ENCODE measurements at regions not wholly inside any gene's neighbourhood (a gene's known extent, or its start where the extent isn't known, plus 50 kb on each side); places are given as distances from the start of the nearest gene placed in this dataset.
"Not testable (repeated sequence)": the region's sequence is repeated elsewhere in the genome, so short reads cannot be mapped to it uniquely, and the experiment has no call there.

DNA sequence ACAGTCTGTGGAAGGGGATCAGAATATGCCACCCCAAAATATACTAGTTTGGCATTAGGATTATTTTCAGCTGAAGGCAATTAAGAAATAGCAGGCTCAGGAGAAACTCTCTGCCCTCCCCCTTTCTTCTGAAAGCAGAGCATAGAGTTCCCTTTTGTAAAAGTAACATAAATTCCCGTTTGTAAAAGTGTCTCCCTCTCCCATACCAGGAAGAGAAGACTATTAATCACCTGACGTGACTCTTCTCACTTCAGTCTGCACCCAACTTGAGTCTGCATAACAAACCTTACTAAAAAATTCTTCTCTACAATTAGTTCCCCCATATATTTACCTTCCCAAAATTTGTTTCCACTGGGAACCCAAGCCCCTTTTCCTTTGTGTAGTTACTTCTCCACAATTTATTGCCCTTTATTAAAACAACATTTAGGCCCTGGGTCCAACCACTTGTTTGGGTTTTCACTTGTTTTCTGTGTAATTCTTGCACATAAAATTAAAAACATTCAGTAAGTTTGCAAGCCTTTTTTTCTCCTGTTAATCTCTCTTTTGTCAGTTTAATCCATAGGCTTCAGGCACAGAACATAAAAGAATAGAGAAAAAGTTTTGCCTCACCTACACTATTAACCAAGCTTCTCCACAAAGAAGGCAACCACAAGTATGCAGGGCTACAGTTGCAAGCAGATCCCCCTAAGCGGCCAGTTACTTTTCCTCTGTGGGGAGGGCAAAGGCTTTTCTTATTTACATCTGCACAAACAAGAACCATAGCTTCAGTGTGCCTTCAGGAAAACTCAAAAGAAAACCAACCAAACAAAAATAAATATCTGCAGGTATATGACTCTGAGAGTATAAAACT is 73.8 kb upstream of the EPCAM start:
- DNase-seq (ENCODE audit: low read depth in 3 of 3) = no peak

DNA sequence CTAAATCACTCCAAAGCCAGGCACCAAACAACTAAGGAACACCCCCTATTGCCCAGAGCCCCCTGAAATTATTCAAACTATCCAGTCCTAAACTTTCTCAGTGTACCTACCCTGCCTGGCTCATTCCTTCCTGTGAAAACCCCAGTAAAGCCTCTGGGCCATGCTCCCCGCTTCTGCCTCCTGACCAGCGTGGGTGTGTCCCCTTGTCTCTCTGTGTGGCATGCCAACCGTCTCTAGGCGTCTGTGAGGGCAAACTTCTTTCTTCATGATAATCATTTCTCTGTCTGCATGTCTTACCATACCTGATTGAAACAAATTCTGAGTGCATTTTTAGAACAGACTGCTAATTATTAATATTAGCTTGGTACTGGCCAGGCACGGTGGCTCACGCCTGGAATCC is 75.1 kb upstream of the EPCAM start:
- DNase-seq (ENCODE audit: low read depth in 3 of 3) = no peak

DNA sequence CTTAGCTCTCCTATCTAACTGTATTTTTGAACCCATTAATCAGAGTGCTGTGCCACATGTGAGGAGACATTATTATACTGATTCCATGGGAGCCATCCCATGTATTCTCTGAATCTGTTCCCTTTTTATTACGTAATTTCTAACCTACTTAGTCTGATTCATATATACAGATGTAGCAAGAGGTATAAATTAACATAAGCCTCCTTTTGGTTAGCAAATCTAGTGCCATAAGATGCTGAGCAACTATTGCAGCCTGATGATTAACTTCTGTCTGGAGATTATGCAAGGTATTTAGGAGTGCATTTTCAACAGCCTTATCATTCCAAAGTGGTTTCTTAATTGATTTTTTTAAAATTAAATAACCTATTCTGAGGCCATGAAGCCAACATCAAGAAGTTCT is 80.2 kb upstream of the EPCAM start:
- no peak for DNase-seq (ENCODE audit: low read depth in 3 of 3)

DNA sequence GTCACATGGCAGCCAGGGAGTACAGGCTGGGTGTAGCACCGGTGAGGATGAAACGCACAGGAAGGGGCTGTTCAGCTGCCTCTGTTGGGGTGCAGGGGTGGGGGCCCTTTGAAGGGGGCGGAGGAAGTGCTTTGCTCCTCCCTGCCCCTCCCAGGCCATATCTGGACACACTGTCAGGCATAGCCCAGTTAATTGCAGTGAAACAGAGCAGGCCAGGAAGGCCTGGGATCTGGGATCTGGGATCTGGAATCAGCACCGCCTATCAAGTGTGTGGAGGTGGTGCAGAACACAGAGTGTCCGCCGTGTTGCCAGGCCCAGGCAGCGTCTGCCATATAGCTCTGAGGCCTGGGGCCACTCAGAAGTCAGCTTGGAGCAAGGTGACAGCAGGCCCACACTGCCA is 85.5 kb upstream of the EPCAM start:
- no peak for DNase-seq (ENCODE audit: low read depth in 3 of 3)

DNA sequence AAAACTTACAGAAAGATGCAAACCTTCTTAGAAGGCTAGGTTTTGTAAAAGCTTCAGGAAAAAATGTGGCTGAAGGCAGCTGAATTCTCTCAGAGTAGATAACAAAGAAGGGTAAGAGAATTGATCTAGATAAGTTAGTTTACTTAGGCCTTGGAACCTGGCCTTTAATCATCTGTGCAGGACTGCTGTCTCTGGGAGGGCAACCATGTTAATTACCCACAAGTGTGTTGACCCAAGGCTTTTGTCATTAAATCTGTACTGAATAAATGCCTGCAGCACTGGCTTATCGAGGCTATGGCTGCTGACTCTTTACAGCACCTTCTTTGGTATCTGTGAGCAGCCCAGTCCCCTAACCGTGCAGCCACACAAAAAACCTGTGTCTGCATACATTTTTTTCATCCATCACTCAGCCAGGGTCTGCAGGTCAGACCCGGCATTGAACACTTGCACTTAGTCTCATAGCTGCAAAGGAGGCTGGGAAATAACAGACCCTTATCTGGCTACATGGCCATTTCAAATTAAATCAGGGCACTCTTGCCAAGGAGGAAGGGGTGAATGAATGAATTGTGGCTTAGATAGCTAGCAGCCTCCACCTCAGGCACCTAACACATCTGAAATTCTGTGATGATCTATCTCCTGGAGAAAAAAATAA is 86.4 kb upstream of the EPCAM start:
- DNase-seq (ENCODE audit: low read depth in 3 of 3) = no peak

DNA sequence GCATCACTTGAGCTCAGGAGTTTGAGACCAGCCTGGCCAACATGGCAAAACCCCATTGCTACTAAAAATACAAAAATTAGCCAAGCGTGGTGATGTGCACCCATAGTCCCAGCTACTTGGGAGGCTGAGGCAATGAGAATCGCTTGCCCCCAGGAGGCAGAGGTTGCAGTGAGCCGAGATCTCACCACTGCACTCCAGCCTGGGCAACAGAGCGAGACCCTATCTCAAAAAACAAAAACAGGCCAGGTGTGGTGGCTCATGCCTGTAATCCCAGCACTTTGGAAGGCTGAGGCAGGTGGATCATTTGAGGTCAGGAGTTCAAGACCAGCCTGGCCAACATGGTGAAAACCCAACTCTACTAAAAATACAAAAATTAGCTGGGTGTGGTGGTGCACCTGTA is 89.6 kb upstream of the EPCAM start:
- not testable (repeated sequence) for DNase-seq (ENCODE audit: low read depth in 3 of 3)

DNA sequence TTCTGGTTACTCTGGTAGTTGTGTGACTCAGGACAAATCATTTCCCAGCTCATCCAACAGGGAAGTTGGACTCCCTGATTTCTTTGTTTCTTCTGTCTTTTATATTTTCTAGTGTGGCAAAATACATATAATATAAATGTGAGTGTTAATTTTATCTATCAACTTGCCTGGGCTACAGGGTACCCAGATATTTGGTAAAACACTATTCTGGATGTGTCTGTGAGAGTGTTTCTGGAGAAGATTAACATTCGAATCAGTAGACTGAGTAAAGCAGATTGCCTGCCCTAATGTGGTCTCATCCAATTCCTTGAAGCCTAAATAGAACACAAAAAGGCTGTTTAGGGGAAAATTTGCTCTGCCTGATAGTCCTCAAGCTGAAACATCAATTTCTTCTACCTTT is 91.1 kb upstream of the EPCAM start:
- DNase-seq (ENCODE audit: low read depth in 3 of 3) = no peak

DNA sequence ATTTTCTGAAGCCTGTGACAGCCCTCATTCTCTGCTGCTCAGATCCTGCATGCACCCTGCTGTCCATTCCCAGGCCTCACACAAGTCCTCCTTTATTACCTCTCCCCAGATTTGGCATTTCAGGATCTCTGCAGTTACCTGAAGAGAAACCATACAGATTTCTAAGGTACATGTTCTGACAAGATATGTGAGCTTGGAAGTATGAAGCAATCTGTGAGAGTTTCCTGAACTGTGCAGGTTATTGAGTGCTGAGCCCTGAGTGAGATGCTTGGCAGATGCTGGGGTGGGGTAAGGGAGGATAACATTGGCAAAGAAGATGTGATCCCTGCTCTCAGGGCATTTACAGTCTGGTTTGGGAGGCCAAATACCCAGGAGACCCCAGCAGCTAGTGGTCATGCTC is 91.9 kb upstream of the EPCAM start:
- DNase-seq (ENCODE audit: low read depth in 3 of 3) = no peak

DNA sequence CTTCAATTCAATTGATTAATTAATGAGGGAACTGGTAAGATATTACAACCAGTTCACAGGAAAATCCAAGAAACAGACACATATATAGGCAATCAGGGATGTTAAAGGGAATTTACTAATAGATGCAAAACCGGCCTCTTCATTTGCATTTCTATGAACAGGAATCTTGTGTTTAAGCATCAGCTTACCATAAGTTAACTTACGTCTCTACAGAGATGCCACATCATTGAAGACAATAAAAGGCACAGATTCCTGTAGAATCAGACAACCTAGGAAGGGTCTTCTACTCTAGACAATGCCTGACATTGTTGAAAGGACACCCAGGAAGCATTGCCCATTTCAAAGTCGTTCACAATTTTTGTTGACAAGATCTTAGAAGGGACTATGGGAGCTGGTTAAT is 93.0 kb upstream of the EPCAM start:
- DNase-seq (ENCODE audit: low read depth in 3 of 3) = no peak

DNA sequence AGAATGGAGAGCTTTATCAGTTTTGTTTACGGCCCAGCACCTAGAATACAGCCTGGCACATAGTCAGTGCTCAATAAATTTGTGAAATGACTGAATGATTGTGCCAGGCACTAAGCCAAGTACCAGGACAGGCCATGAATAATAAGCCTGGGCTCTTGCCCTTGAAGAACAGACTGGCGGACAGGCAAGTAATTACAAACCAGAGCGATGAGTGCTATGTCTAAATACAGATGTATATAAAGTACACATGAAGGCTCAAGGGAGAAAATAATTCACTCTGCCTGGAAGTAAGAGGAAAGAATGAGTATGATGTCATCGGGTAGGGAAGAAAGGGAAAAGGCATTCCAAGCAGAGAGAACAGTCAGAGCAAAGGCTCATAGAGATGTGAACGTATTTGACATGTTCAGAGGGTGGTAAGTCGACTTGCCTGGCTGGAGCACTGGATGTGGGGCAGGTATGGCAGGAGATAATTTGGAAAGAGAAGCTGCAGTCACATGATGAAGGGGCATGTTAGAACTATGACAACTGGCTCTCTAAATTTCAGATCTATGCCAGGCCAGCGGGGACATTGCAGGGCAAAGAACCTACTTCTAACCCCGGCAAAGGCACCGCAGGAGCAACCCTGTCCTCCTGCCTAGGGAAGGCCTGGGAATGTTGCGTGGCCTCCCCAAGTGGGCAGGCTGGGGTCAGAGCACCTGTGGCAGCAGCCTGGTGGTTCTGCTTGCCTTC is 94.9 kb upstream of the EPCAM start:
- no peak for DNase-seq (ENCODE audit: low read depth in 3 of 3)

DNA sequence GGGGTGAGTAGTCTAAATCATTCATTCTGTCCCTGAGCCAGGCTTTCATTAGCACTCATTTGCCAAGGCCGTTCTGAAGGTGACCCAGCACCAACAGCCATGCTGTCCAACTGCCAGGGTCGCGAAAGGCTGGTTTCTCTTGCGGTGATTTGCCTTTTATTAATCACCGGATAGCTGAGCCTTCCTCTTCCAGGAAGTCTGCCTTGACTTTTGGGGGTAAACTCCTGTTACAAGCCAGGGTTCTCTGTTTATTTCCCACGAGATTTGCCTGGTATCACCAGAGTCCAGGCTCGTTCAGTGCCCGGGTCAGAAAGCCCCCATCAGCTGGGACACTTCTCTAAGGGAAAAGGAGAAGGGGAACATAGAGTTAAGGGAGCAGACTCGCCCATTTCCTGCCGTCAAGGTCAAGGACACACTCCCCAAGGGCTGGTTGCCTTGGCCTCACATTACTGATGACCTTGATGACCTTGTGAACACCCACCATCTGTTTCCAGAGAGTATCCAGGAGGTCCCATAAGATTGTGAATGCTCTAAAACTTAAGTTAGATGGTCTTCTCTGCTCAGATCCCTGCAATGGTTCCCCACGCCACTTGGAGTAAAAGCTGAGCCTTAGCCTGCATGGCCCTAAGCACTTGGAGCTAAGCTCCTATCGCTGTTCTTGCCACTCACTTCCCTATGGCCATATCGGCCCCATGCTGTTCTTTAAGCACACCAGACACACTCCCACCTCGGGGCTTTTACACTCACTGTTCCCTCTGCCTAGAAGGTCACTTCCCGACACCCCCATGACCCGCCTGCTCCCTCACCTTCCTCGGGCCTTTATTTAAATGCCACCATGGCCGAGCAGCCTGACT is 96.0 kb upstream of the EPCAM start:
- no peak for DNase-seq (ENCODE audit: low read depth in 3 of 3)

DNA sequence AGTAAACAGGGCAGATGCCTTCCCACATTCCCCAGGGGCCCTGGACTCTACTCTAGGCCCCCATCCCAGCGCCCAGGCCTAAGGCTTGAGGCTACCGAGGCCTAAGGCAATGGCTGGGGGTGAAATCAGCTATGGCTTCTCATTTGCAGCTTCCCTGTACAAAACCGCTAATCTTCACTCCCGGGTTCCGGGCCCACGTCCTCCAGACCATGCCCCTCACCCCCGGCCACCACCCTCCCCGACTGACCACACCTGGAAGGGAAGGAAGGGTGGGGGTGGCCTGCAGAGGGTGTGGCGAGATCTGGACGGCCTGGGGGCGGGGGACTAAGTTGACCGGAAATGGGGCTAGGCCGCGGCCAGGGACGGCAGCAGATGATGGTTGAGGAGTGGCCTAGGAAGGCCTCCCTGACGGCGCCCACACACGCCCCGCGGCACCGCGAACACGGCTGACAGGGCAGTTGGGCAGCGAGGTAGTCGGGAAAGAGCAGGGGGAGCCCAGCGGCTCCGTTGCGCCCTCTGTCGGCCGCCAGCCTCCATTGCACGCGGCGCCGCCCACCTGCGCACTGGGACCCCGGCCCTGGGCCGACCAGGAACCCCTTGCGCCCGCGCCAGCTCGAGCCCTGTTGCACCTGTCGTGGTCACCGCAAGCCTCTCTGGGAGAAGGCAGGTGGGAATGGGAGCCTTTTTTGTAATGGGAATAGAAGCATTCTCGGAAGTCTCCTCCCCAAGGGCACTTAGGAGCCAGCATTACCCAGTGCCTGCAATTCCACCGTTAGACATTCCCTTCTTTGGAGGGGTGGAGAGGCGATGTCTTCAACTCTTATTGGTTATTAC is 95.9 kb upstream of the CALM2 start:
- DNase-seq (ENCODE audit: low read depth in 3 of 3) = peak; percentile 14 to 31 (median 15)

DNA sequence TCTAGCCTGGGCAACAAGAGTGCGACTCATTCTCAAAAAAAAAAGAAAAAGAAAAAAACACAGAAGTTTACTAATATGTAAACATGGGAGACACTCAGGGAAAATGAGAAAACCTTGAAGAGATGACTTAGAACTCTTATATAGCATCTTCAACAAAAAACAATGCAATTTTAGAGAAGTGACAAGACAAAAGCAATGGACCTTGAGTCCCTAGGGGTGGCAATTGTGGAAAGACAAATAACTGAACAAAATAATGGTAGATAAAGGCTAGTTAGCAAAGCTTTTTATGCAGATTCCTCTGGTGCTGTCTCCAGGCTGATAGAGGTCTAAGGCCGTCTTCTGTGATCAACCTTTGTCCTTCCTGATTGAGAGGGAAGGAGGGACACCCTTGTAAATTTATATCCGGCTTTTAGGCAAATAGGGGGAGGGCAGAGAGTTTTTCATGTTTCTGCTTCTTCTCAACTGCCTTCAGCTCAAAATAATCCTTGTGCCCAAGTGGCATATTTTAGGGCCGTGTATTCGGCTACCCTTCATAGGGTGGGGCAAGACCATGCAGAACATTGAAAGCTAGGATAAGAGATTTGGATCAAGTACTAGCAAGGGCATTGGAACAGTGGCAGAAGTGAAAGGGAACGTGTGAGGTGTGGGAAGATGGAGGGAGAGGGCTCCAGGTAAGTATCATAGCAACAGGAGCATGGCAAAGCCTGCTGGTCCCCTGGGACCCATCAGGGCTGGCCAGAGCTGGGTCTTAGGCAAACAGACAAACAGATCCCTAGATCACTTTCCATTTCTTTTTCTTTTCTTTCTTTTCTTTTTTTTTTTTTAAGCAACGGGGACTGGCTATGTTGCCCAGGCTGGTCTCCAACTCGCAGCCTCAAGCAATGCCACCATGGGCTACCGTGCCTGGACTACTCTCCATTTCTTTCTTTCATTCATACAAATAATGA is 95.0 kb upstream of the CALM2 start:
- DNase-seq (ENCODE audit: low read depth in 3 of 3) = no peak

DNA sequence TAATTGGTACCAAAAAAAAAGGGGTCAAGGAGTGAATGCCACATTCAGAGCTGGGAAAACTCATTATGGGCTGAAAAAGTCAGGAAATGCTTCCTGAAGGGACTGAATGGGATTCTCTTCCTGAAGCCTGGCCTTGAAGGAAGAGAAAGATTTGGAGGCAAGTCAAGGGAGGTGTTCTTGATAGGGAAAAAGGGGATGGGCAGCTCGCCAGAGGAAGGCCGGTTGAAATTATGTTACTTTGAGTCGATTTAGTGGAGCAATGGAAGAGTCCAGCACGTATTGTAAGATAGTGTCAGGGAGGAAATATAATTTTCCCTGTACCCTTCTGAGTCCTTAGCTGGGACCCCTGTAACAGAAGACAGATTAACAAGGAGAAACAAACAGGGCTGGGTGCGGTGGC is 94.1 kb upstream of the CALM2 start:
- no peak for DNase-seq (ENCODE audit: low read depth in 3 of 3)

DNA sequence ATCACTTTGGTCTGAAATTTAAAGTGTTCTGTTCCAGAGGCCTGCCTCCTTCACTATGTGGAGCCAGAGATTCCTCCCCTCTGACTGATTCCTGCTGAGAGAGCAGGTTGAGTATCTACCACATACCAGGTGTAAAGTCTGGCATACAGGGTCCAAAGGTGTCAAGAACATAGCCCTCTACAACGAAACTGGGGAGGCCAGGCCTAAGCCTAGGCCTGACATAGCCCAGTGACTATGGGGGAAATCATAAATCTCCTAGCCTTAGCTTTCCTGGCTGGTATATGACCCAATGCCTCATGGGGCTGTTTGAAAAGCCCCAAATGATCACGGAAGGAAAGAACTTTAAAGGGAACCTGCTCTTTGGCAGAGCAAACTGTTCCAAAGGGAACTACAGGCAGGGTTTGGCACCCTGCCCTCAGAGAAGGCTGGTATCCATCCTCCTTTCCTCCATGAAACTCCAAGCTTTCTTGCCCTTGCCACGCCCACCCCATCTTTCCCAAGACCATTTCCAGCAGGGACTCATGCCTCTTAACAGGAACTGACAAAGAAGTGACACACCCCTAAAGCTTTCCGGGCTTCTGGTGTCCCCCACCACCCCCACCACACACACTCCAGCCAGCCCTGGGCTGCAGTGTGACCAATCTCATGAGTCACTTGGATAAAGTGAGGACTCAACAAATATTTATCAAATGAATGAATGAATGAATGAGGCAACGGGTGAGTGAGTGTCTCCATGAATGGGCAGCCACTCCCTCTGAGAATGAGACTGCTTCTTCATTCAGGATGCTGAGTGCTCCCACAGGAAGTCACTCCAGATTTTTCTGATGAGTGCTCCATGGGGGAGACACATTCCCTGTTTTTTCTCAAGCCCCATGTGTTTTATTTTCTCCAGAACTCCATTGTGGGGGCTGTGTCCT is 93.3 kb upstream of the CALM2 start:
- no peak for DNase-seq (ENCODE audit: low read depth in 3 of 3)

DNA sequence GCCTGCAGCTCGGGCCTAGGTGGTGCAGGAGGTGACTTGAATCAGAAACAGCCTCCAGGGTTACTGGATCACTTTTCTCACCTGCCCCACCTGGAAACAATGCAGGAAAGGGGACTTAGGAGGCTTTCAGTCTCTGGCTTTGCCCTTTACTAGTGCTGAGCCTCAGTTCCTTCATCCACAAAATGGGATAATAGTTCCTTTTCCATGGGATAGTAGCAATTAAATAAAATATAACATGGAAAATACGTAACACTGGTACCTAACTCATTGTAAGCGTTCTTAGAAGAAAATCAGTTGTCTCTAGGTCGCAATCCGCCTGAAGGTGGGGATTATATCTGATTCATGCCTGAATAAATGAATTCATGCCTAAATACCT is 91.4 kb upstream of the CALM2 start:
- DNase-seq (ENCODE audit: low read depth in 3 of 3) = no peak

DNA sequence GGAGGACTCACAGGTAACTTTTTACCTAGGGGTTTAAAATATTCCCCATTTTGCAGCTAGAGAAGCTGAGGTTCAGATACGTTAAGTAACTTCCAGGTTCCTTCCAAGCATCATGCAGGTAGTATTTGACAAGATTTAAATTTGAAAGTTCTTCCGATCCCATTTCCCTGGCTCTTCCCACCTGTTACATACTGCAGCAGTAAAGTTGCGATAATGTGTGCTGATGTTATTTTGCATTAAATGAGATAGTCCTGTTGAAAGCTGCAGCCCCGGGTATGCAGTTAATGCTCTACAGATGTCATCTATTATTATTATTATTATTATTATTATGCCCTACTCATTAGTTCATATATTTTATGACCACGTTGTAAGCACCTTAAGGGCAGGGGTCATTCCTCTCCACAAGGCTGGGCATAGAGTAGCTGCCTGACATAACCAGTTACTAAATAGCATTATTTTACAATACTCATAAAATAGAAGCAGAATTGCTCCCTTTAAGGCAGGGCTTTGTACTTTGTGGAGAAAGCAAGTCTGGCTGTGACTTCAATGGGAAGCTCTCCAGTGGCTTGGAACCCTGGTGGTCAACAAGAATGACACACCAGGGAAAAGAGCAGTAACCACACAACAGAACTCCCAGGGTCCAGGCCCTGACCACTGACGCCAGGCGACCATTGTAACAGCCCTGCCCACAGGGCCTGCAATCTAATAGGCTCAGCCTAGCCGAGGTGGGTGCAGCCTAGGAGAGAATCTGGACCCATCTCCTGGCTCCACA is 90.8 kb upstream of the CALM2 start:
- DNase-seq (ENCODE audit: low read depth in 3 of 3) = no peak

DNA sequence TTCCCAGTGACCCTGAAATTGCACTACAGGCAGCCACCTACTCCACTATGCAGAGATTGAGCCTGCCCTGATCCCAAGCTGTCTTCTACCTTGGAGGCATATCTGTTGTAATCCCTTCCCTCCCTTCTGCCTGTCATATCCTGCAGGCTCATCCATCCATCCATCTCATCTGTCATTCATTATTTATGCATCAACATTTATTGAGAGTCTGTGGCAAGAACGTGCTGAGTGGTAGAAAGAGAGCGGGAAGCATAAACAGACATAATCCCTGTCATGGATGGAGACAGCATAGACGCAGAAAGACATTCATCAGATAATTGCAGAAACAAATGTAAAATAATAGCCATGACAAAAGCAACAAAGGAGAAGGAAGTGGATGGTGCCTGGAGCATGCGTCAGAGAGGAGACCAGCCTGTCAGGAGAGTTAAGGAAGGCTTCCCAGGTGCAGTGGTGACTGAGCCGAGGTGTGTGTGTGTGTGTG is 89.5 kb upstream of the CALM2 start:
- DNase-seq (ENCODE audit: low read depth in 3 of 3) = no peak
